Spleen (tissue), 7 donors: ENCODE measurements at regions not wholly inside any gene's neighbourhood (a gene's known extent, or its start where the extent isn't known, plus 50 kb on each side); places are given as distances from the start of the nearest gene placed in this dataset.
A peak's percentile ranks its signal among the peaks of the same experiment; 100 is the strongest.

ENCODE experiments used
- CTCF ChIP-seq, 11 experiments: fragments of 200-600 bp in 7 of 11; fragments of 450-650 bp in 4 of 11; sonication (generic) in 4 of 11; IDR thresholded peaks in 8 of 11; conservative IDR thresholded peaks in 3 of 11; 1 replicate in 7 of 11; 2 replicates in 4 of 11; pipeline versions ENCODE4 v1.4.0 to v1.8.0; 2016 to 2021; ENCODE audit warnings: antibody characterized with exemption in 11 of 11, inconsistent platforms in 4 of 11, mild to moderate bottlenecking in 1 of 11
- POLR2AphosphoS5 ChIP-seq, 3 donors: sonication (generic); formaldehyde crosslinking; IDR thresholded peaks; one replicate each; pipeline ENCODE4 v1.5.1; 2017; ENCODE audit warnings: antibody characterized with exemption in 3 of 3
- donor health status: DM: no; HTN: no; CAD: no; lungs with moderate emphysema.
- donor health status: DM: no; HTN: no; CAD: no.
- donor health status: DM: no; HTN: no; CAD: no.

- TF ChIP-seq POLR2AphosphoS5 (IDR thresholded peaks at IDR 0.05) (peak in 1 of 3 donors; percentile 12), CTCF (IDR thresholded peaks at IDR 0.05 in 8 of 11, conservative IDR thresholded peaks at IDR 0.05 in 3 of 11) (no peak)
Measured at GRCh38 chr20:60138256-60139220, 180.3 kb downstream of the CDH26 start.
